ENCODE measurements at regions not wholly inside any gene's neighbourhood (a gene's known extent, or its start where the extent isn't known, plus 50 kb on each side); places are given as distances from the start of the nearest gene placed in this dataset.

- 87 to 93% methylated on average over 3 of the region's 3 CpGs for WGBS, 2 donors
- no peak overlapping the region for H3K4me3 ChIP-seq
- H3K4me1 ChIP-seq (ENCODE audit: control insufficient read depth in 5 of 5, insufficient read depth in 5 of 5, low read length in 5 of 5), result no peaks in the 10 kb centered on the region
- no peaks in the 10 kb centered on the region for H3K36me3 ChIP-seq (ENCODE audit: control insufficient read depth in 4 of 4, insufficient read depth in 4 of 4, low read length in 4 of 4)
- no peak overlapping the region for H3K9ac ChIP-seq (ENCODE audit: insufficient read depth in 1 of 2, low read length in 2 of 2)
- no peaks in the 10 kb centered on the region for H3K9me3 ChIP-seq (ENCODE audit: control insufficient read depth in 4 of 4, insufficient read depth in 3 of 4, low read length in 3 of 4)
- no peak for DNase-seq
- H3K27ac ChIP-seq (ENCODE audit: low read depth in 1 of 2, low read length in 1 of 2), result no peak overlapping the region
- no peaks in the 10 kb centered on the region for H3K27me3 ChIP-seq (ENCODE audit: control insufficient read depth in 3 of 3, insufficient read depth in 3 of 3, low read length in 2 of 3)
- no peak for TF ChIP-seq CTCF (IDR thresholded peaks at IDR 0.05; ENCODE audit: control extremely low read depth, extremely low read depth)
- no peak for ATAC-seq (ENCODE audit: insufficient read depth, low FRiP score)
Observed at GRCh38 chr2:12348216-12348615, 368.5 kb upstream of the TRIB2 start.

DNA sequence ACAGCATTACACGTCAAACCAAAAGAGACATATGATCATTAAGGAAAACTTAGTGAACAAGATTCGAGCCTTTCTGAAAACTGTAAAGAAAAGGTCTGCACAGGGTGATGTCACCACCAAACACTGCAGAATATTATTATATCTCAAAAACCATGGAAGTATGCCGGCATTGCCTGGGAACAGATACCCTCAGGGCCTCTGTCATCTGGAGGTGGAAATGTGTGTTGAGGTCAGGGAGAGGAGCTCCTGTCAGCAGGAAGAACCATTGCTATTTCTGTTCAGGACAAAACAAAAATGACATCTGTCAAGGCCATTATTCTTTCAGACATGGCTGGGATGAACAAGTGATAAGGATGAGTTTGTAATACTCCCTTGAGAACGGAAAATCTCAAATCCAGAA lies 365.9 kb upstream of the TRIB2 start:
- no peaks in the 10 kb centered on the region for H3K36me3 ChIP-seq (ENCODE audit: control insufficient read depth in 4 of 4, insufficient read depth in 4 of 4, low read length in 4 of 4)
- H3K27me3 ChIP-seq (ENCODE audit: control insufficient read depth in 3 of 3, insufficient read depth in 3 of 3, low read length in 2 of 3), result no peaks in the 10 kb centered on the region
- H3K9ac ChIP-seq (ENCODE audit: insufficient read depth in 1 of 2, low read length in 2 of 2), result no peak overlapping the region
- DNase-seq (no peak), ATAC-seq (ENCODE audit: insufficient read depth, low FRiP score) (no peak)
- H3K9me3 ChIP-seq (ENCODE audit: control insufficient read depth in 4 of 4, insufficient read depth in 3 of 4, low read length in 3 of 4), result peaks cover 0 to 3% (median 1%) of the 10 kb centered on the region in 4 donors
- H3K27ac ChIP-seq (ENCODE audit: low read depth in 1 of 2, low read length in 1 of 2), result no peak overlapping the region
- 90 to 96% methylated on average over 4 of the region's 4 CpGs for WGBS, 2 donors
- no peaks in the 10 kb centered on the region for H3K4me1 ChIP-seq (ENCODE audit: control insufficient read depth in 5 of 5, insufficient read depth in 5 of 5, low read length in 5 of 5)
- TF ChIP-seq CTCF (IDR thresholded peaks at IDR 0.05; ENCODE audit: control extremely low read depth, extremely low read depth), result no peak
- no peak overlapping the region for H3K4me3 ChIP-seq

DNA sequence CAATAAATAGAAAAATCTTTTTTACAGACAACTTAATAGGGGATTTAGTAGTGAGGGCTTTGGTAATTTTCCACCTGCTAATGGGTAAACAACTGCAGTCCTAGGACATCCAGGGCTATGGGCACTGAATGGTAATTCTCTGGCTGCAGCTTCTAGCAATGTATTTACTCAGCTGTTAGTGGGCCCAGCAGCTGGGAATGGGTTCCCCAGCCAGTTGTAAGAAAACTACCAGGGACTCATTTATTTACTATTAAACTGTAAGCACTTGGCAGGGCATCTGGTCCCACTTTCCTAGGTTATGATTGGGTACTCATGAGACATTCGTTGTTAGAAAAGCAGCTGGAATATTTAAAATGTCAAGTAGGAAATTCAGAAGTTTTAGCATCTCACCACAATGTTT lies 363.8 kb upstream of the TRIB2 start:
- DNase-seq (peak; percentile 59 to 75 (median 71)), ATAC-seq (ENCODE audit: insufficient read depth, low FRiP score) (no peak)
- H3K4me3 ChIP-seq, result no peak overlapping the region
- no peak for TF ChIP-seq CTCF (IDR thresholded peaks at IDR 0.05; ENCODE audit: control extremely low read depth, extremely low read depth)
- no peak overlapping the region for H3K27ac ChIP-seq (ENCODE audit: low read depth in 1 of 2, low read length in 1 of 2)
- no peaks in the 10 kb centered on the region for H3K36me3 ChIP-seq (ENCODE audit: control insufficient read depth in 4 of 4, insufficient read depth in 4 of 4, low read length in 4 of 4)
- no peaks in the 10 kb centered on the region for H3K27me3 ChIP-seq (ENCODE audit: control insufficient read depth in 3 of 3, insufficient read depth in 3 of 3, low read length in 2 of 3)
- peaks cover 0 to 3% (median 3%) of the 10 kb centered on the region in 4 donors for H3K9me3 ChIP-seq (ENCODE audit: control insufficient read depth in 4 of 4, insufficient read depth in 3 of 4, low read length in 3 of 4)
- no peak overlapping the region for H3K9ac ChIP-seq (ENCODE audit: insufficient read depth in 1 of 2, low read length in 2 of 2)
- WGBS, 2 donors, result 58 to 76% methylated on average over 1 of the region's 1 CpG
- no peaks in the 10 kb centered on the region for H3K4me1 ChIP-seq (ENCODE audit: control insufficient read depth in 5 of 5, insufficient read depth in 5 of 5, low read length in 5 of 5)

- H3K36me3 ChIP-seq (ENCODE audit: control insufficient read depth in 4 of 4, insufficient read depth in 4 of 4, low read length in 4 of 4), result no peaks in the 10 kb centered on the region
- no peak overlapping the region for H3K9ac ChIP-seq (ENCODE audit: insufficient read depth in 1 of 2, low read length in 2 of 2)
- no peak overlapping the region for H3K4me3 ChIP-seq
- no peak overlapping the region for H3K27ac ChIP-seq (ENCODE audit: low read depth in 1 of 2, low read length in 1 of 2)
- no peak for TF ChIP-seq CTCF (IDR thresholded peaks at IDR 0.05; ENCODE audit: control extremely low read depth, extremely low read depth)
- ATAC-seq (ENCODE audit: insufficient read depth, low FRiP score) (no peak), DNase-seq (no peak)
- 75 to 80% methylated on average over 4 of the region's 4 CpGs for WGBS, 2 donors
- H3K27me3 ChIP-seq (ENCODE audit: control insufficient read depth in 3 of 3, insufficient read depth in 3 of 3, low read length in 2 of 3), result no peaks in the 10 kb centered on the region
- peaks cover 0 to 2% (median 0%) of the 10 kb centered on the region in 4 donors for H3K9me3 ChIP-seq (ENCODE audit: control insufficient read depth in 4 of 4, insufficient read depth in 3 of 4, low read length in 3 of 4)
- H3K4me1 ChIP-seq (ENCODE audit: control insufficient read depth in 5 of 5, insufficient read depth in 5 of 5, low read length in 5 of 5), result no peaks in the 10 kb centered on the region
Observed at GRCh38 chr2:12361506-12361905, 355.2 kb upstream of the TRIB2 start.

Data from lung (tissue), 11 donors.